HG02943 (cell line): ENCODE measurements at regions not wholly inside any gene's neighbourhood (a gene's known extent, or its start where the extent isn't known, plus 50 kb on each side); places are given as distances from the start of the nearest gene placed in this dataset.

Source experiments
- ATAC-seq: cut with Tn5 transposase; IDR thresholded peaks from one replicate; pipeline ENCODE4 v1.9.1; 2021; ENCODE audit warnings: mild to moderate bottlenecking, low read depth, moderate library complexity; ENCODE audit not compliant: unreplicated experiment

DNA sequence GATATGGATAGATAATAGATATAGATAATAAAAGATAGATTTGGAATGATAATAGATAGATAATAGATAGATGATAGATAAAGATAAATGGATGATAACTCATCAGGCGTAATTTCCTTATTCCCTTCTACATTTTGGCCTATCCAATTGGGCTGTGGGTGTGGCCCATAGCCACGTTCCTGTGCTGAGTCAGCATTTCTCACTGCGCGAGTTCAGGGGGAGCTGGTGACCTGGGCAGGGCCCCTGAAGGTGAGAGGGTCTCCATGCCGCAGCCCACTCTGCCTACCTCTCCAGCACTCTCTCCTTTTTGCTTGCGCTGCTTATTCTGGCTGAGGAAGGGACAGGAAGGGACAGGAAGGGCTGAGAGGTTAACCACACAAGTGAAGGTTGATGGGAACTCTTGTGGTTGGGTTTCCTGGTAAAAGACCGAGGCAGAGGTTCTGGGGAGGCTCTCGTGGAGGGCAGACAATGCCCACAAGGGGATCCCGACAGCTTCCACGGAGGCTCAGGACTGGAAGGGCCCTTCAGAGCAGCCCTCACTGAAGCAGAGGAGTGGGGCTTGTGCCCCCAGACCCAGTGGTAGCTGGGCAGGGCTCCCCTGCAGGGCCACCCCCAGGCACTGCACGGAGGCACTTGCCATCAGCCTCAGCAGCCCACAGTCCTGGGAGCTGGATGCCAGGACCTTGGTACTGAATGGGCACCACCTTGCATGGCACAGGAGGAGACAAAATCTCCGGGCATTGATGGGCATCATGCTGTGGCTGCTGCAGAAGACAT is 247.3 kb upstream of the PITRM1 start:
- ATAC-seq = no peak

DNA sequence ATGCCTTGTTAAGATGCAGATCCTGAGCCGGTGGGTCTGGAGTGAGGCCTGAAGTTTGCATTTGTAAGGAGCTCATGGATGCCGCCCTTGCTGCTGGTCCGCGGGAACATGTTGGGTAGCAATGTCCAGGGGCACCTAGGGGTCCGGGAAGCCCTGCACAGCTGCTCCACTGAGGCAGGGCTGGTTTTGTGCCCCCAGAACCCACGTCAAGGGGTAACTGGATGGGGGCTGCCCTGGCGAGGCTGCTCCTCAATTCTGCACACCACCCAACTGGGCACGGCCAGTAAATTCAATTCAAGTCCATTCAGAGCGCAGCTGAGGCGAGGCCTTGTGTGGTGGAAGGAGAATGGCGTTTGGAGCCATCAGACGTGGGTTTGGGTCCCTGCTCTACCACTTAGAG is 246.3 kb upstream of the PITRM1 start:
- no peak for ATAC-seq

DNA sequence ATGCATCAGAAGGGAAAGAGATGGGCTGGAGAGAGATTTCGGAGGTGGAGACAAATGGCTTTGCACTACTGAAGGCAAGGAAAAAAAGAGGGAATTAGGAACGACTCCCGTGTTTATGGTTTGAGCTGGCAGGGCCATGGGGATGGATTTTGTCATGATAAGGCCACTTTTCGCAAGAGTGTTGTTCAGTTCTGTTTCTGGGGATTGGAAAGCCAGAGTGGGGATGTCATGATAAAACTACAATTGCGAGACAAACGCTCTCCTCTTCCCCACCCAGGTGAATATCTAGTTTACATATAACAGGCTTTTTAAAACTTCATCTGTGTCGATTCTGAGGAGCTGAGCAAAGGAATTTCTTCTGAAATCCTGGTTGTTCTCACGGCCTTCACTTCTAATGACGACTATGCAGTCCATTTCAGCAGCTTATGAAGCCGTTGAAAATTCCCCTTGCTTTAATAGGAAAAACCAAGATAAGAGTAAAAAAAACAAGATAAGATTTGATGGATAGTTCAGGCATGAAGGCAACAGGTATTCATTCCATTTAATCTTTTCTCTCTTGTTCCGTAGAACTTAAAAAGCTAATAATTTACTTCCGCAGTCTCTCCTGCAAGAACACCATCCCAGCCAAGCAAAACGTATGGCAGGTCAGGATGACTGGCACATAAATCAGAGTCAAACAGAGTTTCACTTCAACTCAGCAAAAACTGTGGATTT is 245.6 kb upstream of the PITRM1 start:
- ATAC-seq = no peak

DNA sequence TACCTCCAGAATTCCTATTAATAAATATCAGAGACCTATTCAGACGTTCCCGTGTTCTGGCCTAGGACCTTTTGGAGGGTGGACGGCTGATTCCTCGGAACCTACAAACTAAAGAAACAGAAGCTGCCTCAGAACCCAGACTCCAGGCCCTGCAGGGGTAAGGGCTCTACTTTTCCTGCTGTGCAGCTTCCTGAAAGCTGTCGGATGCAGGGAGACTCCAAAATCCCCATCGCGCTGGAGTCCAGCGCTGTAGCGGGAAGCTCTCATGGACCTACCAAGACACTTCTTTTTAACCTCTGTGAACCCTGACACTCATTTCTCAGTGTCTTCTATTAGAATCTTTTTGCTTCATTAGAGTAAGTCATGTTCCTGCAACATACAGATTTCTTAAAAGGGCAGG is 244.5 kb upstream of the PITRM1 start:
- no peak for ATAC-seq

DNA sequence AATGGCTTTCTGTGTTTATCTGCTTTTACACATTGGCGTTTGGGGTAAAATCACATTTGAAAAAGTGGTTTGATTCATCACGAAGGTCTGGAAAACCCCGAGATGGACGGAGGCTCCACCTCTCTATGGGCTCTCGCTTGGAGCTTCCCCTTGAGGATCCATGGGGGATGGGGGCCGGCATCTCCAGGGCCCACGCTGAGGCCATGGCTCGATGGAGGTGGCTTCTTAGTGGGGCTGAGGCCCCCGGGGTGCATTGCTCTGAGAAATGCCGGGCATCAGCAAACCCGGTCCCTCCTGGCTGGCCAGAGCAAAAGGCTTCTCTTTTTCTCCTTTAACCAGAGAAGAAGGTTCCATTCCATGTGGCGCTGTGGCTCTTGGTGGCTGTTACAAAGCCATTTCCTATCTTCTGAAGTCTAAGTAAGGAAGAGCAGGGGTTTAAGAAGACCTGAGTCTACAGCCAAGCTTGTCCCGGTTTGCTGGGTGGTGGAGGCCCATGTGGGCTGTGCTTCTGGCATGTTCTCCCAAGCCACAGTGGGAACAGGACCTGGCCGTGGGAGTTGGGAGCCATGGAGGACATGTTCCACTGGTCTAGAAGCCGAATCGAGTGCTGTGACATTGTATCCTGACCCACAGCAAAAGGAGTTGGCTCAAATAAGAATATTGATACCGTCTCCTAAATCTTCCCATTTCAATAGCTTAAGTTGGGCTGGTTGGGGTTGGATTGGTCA is 243.5 kb upstream of the PITRM1 start:
- no peak for ATAC-seq

DNA sequence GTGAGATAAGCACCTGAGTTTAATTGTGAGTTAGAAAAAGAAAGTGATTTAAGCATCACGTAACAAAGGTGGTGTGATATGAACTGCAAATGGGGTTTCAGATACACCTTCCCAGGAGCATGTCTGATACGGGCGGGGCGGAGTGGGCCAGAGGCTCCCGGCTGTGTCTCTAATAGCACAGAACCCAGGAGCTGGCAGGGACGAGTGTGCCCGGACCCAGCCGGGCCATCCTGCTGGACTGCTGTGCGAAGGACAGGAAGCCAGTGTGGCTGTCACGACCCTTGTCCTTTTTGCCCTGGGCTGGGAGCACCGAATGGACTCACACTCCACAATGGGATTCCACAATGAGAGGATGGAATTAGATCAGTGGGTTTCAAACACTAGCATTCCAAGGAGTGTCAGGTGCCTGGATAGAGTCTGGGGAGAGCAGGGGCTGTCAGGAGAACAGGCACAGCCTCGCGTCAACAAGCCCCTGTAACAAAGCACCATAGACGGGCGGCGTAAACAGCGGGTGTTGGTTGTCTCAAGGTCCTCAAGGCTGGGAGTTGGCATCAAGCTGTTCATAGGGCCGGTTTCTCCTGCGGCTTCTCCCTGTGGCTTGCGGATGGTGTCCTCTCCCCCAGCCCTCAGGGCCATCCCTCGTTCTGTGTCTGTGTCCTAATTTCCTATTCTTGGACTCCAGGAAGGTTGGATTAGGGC is 242.6 kb upstream of the PITRM1 start:
- no peak for ATAC-seq

DNA sequence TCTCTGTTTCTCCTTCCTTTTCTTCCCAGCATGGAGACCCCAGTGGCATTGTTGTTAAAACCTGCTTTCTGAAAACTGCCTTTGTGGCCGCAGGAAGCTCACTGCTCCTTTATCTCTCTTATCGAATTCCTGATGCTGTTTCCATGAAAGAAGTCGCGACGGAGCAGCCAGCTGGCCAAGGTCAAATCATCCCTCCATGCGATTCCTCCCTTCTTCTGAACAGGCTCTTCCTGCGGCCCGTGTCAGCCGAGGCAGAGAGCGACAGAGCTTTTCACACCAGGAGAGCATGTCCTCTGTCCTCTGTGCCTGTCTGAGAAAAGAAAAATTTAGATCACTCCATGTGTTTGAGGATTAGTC is 242.1 kb upstream of the PITRM1 start:
- ATAC-seq = no peak

DNA sequence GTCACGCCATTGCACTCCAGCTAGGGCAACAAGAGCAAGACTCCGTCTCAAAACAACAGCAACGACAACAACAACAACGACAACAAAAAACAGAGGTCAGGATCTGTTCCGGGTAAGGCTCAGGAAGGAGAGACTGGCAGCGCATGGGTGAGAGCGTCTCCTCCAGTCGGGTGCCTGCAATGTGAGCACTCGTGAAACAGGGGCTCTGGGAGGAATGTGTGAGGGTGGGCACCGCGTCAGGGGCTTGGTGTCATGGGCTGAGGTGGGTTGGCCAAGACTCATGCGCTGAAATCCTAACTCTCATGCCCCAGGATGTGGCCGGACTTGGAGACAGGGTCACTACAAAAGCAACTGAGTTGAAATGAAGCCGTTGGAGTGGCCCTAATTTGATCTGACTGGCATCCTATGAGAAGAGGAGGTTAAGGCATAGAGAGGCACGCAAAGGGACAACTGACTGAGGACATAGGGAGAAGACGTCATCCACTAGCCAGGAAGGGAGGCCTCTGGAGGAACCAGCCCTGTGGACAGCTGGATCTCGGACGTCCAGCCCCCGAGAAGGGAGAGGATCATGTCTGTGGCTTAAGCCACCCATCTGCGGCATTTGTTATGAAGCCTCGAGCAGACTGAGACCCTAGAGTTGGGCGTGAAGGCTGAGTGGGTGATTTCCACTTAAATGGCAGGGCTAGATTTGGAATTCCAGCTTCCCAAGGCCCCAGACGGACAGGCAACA is 241.5 kb upstream of the PITRM1 start:
- no peak for ATAC-seq

DNA sequence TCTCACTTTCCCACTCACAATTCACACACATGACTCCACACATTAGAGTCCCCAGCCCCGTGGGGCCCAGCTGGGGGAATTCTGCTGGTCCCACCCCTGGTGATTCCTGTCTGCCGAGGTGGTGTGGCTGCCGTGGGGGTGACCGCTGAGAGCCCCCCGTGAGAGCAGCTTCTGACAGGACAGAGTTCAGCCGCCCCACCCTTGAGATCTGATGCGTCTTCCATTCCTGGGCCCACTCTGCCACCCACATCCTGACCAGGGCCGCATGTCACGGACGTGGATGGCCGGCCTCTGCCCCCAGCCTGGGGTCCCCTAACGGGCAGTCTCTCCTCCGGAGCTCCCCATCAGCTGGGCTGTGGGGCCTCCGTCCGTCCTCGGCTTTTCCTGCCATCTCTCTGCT is 240.1 kb upstream of the PITRM1 start:
- ATAC-seq = no peak

DNA sequence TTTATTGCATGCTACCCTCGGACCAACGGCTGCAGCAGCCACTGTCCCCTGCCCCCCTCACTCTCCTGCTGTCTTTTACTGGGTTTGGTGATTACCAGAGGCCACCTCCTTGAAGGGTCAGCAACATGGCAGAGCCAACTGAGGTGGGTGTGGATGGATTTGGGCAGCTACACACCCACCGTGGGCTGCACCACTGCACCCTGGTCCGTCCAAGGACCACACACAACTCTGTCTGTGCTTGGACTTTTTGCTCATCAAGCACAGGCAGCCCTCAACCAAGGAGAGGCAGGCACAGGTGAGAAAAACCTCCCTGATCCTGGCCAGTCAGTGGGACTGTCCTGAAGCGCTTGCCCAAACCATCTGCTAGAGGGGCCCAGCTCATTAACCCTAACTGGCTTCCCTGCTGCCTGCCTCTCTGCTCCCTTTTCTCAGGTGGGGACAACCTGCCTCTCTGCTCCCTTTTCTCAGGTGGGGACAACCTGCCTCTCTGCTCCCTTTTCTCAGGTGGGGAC is 239.5 kb upstream of the PITRM1 start:
- no peak for ATAC-seq

DNA sequence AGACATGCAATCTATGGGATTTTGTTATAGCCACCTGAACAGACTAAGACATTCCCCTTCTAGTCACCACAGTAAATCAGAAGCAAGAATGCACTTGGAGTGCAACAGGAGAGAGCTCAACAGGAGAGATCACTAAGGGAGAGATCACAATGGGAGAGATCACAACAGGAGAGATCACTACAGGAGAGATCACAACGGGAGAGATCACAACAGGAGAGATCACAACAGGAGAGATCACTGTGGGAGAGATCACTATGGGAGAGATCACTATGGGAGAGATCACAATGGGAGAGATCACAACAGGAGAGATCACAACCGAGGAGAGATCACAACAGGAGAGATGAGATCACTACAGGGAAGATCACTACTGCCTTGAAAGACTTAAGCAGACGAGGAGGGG is 238.5 kb upstream of the PITRM1 start:
- no peak for ATAC-seq

DNA sequence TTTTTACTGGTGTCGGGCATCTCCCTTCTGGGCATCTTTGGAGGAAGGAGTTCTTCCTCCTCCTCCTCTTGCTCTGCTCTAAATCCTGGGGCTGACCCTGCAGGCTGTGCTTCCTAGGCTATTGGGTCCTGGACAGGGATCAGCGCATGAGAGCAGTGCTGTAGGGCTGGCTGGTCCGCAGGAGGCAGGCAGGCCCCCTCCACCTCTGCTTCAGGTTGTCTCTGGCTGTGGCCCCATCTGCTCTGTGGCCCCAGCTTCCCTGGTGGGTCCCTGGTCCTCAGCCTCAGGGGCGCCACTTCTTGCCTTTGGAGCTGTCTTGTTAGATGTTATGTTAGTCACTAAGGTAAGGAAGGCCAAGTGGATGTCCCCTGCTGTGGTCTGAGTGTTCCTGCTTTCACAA is 237.3 kb upstream of the PITRM1 start:
- ATAC-seq = no peak

DNA sequence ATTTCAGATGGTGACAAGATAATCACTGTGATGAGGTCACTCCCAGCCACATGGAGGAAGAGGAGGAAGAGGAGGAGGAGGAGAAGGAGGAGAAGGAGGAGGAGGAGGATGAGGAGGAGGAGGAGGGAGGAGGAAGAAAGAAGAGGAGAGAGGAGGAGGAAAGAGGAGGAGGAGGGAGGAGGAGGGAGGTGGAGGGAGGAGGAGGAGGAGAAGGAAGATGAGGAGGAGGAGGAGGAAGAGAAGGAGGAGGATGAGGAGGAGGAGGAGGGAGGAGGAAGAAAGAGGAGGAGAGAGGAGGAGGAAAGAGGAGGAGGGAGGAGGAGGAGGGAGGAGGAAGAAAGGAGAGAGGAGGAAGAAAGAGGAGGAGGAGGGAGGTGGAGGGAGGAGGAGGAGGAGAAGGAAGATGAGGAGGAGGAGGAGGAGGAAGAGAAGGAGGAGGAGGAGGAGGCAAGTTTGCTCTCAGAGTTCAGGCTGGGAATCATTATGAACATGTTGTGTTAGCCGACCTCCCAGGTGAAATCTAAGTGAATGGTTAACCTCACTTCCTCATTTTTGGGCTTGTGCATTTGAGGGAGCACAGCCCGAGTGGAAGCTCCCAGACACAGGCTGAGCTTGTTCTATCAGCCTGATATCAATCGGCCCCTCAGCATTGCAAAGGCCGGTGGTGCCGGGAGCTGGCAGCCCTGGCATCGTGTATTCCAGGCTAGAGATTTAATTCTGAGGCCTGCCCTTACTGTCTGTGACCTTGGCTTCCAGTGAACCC is 236.2 kb upstream of the PITRM1 start:
- ATAC-seq = no peak

DNA sequence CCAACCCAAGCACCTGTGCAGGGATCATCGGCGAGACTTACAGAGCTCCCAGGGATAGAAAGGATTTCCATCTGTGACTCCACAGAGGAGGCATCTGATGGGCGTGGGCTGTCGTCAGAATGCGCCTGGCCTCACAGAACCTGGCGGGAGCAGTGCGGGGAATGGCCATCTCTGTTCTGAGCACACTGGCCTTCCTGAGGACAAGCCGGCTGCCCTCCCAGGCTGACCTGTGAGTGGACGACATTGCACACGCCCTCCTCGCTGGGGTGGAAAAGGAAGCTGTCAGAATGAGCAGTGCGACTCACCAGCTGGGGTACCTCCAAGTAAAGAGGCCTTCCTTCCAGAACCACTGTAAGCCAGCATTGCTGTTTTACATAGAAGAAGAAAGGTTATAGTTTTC is 234.6 kb upstream of the PITRM1 start:
- no peak for ATAC-seq

DNA sequence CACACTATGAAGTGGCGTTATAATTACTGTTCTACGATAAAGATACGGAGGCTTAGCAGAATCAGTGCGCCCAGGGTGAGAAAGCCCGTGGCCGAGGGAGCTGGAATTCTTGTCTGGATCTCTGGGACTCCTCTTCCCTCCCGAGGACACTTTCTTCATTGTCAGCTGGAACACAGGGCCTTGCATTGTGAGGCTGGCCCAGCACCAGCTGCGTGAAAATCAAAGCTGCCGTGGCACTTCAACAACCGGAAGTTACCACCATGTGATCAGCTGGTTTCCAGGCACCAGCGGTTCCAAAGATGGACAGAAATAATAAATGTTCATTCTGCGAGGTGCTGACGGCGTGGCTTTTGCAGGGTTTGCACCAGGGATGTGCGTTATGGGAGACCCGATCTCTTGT is 234.0 kb upstream of the PITRM1 start:
- no peak for ATAC-seq

DNA sequence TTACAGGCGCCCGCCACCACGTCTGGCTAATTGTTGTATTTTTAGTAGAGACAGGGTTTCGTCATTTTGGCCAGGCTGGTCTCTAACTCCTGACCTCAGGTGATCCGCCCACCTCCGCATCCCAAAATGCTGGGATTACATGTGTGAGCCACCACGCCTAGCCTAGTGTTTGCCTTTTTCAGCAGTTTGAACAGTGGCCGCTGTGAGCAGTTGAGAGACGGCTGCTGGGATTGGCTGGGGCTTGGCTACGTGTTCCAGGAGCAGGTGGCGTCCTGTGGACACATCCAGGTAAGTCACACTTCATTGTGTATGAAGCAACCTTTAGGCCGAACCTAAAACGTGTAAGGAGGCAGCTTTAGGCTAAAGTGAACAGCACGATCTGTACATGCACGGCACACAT is 231.8 kb upstream of the PITRM1 start:
- ATAC-seq = no peak

DNA sequence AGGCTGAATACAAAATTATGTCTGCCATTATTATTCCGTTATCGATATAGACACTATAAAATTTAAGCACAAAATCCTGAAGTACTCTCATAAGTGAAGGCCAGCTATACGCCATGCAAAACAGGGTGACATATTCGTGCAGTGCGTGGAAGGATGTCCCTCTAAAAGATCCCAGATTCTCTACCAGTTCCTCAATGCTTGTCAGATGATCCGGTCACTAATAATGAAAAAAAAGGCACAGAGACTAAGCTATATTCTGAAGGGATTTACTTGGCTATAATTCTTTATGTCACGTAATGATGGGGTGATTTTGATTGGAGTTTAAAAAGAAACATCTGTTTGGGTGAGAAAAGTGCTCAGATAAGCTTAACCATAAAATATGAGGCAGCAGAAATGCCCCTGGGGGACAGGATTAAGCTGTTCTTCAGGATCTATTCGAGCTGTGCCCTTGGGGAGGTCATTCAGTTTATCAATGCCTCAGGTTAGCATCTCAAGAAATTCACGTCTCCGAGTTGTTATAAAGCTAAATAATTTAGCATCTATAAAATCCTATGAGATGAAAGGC is 229.7 kb upstream of the PITRM1 start:
- ATAC-seq = no peak

DNA sequence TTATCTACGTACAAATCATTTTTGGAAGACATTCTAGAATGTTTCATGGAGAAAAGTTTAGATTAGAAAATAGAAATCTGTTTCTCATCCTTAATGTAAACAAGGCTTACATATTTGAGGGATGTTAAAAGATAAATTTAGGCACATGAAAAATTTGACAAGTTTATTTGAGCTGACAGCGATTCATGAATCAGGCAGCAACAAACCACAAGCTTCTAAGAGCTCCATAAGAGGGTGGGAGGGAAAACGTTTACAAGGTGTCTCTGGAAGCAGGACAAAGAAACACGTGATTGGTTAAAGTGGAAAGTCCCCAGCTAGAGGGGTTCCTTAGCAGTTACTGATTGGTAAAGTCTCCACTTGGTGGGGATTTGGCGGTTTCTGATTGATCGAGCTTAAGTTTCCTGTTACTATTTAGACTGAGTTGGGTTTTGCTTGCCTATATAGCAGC is 228.9 kb upstream of the PITRM1 start:
- ATAC-seq = no peak

DNA sequence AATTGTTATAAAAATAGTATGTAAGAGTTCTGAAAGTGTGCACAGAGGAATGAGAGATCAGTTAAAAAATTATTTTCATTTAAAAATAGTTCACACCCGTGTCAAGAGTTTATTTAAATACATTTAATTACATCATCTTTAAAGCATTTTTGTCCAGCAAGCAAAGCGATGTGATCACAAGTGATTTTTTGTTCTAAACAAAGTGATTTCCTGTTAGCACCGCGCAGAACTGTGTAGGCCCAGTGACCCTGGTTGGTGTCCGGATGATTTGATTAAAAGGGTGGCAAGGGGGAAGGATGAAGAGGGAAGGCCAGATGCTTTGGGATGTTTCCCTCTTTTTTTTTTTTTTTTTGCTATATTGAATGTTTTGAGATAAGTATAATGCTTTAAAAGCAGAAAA is 227.8 kb upstream of the PITRM1 start:
- ATAC-seq = no peak
